CD4-positive, alpha-beta T cell treated with Interleukin-17A for 1 hour (primary cell): ENCODE measurements at regions not wholly inside any gene's neighbourhood (a gene's known extent, or its start where the extent isn't known, plus 50 kb on each side); places are given as distances from the start of the nearest gene placed in this dataset.
"Not testable (repeated sequence)": the region's sequence is repeated elsewhere in the genome, so short reads cannot be mapped to it uniquely, and the experiment has no call there.

ENCODE experiments used
- DNase-seq: peaks from one replicate; pipeline ENCODE4 v3.0.0-alpha.2; 2020

DNA sequence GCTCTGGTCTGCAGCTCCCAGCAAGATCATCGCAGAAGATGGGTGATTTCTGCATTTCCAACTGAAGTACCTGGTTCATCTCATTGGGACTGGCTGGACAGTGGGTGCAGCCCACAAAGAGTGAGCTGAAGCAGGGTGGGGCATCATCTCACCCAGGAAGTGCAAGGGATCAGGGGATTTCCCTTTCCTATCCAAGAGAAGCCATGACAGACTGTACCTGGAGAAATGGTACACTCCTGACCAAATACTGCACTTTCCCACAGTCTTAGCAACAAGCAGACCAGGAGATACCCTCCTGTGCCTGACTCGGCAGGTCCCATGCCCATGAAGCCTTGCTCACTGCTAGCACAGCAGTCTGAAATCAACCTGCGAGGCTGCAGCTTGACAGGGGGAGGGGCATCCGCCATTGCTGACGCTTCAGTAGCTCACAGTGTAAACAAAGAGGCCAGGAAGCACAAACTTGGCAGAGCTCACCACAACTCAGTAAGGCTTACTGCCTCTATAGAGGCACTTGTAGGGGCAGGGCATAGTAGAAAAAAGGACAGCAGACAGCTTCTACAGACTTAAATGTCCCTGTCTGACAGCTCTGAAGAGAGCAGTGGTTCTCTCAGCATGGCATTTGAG lies 60.5 kb downstream of the AREG start:
- not testable (repeated sequence) for DNase-seq

DNA sequence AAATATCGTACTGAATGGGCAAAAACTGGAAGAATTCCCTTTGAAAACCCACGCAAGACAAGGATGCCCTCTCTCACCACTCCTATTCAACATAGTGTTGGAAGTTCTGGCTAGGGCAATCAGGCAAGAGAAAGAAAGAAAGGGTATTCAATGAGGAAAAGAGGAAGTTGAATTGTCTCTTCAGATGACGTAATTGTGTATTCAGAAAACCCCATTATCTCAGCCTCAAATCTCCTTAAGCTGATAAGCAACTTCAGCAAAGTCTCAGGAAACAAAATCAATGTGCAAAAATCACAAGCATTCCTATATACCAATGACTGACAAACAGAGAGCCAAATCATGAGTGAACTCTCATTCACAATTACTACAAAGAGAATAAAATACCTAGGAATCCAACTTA lies 64.4 kb downstream of the AREG start:
- not testable (repeated sequence) for DNase-seq

DNA sequence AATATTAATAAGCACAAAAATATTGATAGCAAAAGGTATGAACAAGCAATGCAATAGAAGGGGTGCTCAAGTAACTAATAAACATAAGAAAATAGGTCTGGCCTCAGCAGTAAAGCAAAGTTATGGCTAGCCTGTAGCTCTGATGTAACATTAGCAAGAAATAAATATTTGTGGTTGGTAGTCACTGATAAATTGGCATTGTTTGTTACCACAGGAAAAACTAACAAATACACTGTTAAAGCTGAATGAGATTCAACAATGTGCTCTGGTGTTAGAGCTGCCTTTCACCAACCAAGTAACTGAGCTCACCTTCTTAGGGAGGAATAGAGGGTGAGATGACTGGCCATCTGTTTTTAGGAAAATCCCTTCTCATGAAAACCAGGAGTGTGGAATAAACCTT lies 71.4 kb downstream of the AREG start:
- no peak for DNase-seq

DNA sequence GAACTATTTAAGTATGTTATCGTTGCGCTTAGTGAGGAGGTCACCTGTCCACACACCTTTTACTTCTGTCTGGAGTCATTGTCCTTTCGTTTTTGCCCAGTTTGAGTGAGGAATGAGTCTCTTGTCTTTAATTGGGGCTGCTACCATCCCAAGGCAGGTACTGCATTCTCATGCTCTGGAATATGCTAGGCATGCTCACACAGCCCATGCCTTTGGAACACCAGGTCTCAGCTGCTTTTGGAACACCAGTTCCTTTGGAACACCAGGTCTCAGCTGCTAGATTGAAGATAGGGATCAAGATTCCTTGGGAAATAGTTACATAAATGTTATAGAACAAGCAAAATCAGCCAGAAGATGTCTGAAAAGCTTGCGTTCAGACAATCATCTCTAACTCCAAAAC lies 73.1 kb downstream of the AREG start:
- no peak for DNase-seq

DNA sequence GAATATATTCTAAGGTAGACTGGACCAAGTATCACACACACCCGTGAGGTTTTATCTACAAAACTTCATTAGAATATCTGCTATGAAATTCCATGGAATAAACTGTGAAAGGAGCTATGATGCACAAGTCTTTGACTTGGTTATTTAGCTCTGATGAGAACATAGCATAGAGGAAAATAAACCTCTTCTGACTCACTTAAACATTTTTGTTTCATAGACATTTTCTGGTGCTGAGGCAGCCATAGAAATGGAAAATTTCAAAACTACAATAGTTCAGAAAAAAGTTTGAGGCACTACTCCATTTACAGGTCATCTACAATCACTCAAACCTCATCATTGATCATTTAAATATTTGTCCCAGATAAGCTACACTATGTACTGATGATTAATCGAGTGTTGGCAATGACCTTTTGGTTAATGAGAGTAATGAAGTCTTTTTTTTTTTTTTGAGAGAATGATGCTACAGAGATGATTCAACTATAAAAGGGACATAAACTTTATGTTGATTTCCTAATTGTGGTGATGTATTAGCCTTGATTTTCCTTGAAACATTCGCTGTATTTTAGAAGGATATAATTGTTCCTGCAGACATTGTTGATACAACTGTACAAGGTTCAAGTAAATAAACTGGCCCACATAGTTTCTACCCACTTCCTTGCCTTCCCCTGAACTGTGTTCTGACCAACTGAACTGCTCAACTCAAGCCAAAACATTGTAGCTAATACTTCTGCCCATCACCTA lies 77.5 kb downstream of the AREG start:
- no peak for DNase-seq

DNA sequence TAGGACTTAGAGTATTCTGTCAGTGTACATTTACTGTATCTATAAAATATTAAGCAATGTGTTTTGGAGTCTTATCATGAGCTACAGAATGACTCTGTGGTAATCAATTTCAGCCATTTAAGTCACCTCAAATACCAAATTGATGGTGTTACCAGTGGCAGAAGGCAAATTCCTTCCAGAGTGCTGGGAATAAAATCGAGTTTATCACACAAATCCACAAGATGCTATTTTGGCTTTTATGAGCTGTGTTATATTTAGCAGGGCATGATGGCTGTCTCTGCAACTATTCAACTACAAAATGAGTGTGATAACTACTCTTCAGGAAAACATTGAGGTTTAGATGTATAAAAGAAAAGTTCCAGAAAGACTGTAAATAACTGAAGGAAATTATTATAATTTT lies 78.2 kb downstream of the AREG start:
- DNase-seq: no peak

DNA sequence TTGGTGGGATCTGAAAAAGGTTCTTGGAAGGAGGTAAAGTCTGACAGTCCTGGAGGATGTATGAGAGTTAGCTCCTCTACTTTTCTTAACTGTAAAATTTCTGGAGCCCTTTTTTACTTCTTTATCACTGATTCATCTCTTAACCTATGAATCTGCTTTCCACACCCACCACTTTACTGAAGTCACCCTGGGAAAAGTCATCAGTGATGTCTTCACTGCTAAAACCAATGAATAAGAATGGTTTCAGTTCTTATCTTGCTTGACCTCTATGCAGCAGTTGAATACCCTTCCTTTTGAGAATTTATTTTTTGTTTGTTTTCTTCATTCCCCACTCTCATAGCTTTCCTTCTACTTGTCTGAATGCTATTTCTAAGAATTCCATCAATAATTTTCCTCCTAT lies 80.0 kb downstream of the AREG start:
- no peak for DNase-seq

DNA sequence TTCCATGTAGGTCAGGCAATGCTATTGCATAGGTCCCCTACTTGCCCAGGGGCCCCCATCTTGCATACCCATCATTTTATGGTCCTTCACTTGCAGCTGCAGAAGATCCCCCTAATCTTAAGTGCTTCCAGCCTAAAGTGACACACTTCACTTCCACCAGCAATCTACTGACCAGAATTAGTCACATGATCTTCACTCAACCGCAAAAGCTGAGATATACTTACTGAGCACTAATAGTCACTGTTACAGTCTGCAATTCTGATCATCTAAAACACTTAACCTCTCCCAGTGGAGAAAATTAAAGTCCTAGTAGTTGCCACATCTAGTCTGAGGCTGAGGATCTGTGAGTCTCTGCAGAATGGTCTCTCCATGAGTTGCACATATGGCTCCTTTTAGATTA lies 82.1 kb downstream of the AREG start:
- DNase-seq: no peak

DNA sequence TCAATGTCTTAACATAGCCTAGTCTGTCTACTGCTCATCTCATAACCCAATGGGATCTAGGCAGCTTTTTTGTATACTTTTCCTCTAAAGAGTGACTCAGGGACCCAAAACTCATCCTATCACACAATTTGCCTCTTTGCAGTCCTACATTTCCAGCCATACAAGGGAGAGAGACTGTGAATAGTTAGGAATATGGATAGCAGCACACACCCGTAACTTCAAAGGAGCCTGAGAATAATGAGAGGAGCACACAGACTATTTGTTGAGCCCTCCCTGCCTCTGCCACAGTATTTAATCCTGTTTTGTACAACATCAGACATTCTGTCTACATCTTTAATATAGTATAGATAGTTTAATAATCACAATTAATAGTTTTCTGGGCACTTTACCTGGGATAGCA lies 83.2 kb downstream of the AREG start:
- DNase-seq: no peak

DNA sequence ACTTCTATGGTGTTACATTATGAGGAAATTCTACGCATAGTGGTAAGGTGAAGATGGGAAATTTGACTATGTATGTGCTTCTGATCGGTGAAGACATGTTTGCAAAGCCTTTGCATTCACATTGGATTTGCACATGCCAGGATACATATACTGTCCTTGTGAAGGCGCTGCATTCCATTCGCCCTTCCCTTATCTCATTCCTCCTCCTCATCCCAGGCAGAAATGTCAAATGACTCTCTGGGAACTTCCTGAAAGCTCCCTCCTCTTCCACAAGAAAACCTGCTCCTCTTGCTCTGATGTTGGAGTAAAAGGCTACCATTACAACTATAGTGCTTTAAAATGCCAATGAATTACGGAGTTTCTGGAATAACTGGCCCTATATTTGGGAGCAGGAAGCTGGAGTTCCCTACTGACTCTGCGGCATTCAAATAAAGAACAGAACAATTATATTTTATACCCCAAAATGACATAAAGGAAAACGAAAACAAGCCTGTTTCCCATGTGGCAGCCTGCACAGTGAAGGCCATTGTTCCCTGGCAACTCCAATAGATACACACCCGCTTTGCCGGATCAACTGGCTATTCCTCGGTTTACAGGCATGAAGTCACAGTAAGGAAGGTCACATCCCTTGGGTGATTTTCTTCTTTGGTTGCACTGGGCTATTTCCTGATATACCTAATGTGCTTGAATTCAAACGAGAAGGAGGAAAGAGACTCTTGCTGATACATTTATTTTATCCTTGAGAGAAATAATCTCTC lies 84.5 kb downstream of the AREG start:
- DNase-seq: no peak

DNA sequence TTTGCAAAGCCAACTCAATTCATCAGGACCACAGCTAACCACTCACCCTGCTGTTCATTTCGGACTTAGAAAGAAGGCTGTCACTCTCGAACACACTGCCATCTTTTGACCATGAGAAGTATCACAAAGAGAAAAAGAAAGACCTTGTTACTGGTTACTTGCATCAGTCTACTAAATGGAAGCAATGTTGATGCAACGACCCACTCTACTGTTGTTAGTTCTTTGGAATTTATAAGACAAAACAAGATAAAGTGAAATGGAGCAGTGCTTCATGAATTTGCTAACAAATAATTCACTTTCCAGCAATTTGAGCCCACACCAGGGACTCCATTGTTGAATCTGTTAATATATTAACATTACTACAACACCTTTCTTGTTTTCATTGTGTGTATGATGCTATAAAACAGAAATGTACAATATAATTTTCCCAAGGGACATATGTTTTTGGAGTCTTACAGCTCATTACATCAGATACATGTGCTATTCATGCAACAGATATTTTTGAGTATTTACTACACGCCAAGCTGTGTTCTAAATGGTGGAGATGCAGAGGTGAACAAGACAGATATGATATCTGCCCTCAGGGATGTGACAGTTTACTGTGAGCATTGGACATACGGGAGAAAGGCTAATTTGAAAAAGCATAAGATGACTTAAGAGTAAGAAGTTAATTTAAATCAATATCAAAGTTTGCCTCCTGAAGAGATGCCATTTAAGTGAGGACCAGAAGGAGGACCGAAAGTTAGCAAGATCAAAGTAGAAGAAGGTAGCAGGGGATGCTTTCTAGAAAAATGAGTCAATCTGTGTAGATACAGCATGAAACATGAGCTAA lies 87.2 kb downstream of the AREG start:
- peak; percentile 39 for DNase-seq

DNA sequence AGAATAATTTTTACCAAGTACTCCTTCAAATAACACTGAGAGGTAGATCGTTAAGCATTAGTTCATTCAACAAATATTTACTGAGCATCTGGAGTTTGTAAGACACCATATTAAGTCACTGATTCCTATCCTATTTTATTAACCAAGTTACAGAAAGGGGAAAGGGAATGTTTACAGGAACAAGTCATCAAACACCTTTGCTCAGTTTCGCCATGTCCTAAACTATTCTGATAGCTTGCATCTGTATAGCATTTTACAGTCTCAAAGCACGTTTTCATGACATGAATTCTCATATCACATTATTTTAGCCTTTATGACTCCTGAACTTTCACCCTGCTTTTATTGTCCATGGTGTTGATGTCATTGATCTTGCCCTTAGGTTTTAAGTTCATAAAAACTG lies 89.2 kb downstream of the AREG start:
- DNase-seq: no peak

DNA sequence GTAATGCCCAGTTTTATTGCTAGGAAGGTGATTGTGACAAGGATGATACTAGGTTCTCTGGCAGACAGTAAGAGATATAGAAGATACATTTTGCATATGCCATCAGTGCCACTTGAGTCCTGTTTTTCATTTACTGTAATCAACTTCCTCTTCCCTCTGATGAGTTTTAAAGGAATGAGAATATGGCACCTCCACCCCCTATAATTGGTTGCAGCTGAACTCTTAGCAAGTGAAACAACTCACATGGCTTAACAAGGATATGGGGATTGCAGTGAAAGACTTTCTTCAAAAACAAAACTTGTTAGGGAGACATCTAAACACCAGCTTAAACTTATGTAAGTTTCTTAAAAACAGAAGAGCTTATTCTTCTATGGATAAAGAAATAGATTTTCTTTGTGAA lies 90.0 kb downstream of the AREG start:
- DNase-seq: no peak

DNA sequence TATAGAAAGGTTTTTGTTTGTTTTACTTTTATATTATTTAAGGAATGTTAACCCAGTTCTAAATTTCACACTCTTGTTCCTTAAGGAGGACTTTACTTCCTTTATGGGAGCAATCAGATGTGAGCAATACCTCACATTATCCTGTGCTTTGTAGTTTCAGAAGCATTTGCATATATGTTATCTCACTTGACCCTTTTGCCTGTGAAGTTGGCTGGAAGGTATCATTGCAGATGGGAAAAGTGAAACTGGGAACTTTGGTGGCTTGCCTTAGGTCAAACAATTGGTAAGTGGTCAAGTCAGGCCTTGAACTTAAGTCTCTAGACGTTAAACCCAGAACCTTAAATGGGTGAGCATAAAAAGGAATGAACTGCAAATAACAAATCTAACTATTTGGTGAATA lies 90.6 kb downstream of the AREG start:
- DNase-seq: no peak

DNA sequence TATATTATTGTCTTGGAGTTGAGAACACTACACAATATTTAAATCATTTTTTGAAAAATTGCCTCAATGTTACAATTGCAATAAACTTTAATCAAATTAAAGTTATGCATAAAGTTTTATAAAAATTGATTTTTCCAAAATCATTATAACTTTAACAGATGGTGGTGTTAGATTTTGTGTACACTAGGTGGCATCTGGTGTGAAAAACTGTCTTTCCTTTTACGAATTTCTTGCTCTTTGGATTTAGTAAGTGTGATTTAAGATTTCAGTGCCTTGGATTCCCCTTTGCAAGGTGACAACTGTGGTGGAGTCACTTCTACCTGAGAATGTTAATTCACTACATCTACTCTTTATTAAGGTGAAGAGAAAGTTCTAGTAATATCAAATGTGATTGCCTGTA lies 91.6 kb downstream of the AREG start:
- DNase-seq: no peak

DNA sequence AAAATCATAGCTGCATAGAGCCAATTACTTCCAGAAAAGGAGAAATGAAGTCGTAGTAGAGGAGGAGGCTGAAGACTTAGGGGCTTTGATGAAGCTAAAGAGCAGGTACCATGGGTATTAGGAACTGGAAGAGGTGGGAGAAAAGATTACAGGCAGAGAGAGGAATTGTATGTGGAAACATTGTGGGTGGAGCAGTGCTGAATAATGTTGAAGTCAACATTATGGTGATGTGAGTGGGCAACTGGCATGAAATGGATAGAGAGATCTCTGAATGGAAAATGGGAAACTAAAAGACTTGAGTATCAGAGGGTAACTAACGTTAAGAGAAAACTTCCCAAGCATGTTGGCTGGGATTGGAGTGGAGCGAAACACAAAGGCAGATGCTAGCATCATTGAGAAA lies 92.5 kb downstream of the AREG start:
- DNase-seq: no peak

DNA sequence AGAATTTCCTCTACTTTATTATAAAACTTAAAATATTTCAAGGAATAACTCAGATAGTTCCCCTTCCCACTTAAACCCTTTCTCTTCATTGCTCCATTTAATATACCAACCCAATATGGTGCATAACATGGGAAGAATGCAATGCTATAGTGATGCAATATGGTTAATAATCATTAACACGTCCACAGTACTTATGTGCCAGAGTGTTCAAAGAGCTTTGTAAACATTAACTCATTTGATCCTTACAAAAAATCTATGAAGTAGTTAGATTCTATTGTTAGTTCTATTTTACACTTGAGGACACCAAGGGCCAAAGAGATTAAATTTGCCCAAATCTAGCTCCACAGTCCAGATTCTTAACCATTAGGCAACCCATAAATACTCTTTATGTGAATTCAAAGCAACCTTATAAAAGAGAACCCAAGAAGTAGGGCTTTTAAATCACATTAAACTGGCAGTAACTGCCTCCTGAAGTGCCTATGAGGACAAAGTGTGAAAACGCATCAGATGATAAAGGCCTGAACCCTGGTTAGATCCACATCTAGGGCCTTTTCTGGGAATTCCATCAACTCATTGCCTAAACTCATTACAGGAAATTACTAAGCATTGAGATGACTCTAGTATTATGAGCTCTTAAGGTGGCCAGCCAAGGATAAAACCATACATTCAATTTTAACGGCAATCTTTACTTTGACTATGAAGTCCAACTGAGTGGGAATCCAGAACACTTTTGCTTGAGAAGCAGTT lies 94.3 kb downstream of the AREG start:
- DNase-seq: no peak

DNA sequence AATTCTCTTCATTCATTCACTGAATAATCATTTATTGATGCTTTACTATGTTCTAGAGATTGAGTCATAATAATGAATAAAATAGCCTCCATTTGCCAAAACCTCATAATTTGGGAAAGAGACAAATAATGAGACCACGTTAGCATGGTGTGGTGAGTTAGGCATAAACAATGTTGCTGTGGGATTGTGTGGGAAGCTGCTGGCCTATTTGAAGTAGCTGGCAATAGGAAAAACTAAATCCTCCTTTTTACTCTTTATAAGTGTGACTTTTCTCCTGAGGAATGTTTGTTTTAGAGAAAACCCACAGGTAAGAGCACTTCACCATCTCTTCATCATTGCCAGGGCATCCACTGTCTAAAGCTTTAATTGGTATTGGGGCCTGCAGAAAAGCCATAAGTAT lies 95.3 kb downstream of the AREG start:
- DNase-seq: no peak

DNA sequence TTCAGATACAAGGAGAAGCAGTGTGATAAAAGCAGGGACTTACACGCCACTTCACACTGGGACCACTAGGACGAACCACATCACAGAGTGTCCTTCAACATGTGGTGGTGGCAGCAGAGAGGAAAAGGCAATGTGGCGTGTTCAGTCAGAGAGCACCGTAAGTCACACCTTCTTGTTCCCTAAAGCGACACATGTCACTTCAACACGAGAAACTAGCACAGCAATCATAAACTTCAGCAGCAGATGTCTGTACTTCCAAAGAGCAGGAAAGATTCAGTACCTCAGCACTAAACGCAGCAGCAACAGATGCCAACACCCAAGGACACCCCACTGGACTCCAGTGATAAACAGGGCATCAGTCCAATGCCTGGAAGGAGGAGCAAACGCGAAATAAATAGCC lies 96.7 kb downstream of the AREG start:
- no peak for DNase-seq

DNA sequence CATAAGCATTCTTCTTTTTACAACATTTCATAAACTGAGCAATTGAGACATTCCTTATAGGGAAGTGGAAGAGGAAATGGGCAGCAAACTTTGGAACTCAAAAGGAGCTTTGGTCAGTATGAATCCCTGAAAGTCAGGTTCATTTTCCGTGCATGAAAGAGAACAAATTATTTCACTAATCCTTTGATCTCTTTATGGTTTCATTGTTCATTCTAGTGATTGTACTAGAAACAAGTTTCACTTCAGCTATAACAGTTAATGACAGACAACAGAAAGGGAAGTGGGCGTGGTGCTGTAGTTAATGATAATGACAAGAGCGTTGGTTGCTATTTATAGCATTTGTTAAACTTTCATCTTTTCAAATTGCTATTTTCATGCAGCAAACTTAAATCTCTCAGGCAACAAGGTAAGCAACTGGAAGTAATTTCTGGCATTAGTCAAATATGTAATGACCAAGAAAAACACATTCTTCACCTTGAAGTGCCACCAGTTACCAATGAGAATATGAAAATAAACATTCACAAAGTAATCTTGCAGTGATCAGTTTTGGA lies 98.4 kb downstream of the AREG start:
- DNase-seq: peak; percentile 17

DNA sequence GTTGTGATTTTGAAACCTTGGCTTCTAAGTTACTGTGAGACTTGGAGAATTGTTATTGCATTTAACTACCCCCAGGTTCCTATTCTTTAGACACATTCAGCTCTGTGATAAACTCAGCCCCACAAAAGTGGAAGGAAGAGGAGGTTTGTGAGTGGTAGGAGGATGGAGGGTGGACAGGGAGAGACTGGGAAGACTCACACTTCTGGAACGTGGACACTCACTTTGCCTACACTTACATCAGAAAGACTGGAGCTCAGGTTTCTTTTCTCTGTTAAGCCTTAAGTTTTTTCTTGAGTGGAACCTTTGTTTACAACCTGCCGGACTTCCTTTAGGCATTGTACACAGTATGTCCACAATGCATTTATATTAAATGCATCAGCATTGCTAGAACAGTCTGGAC lies 99.0 kb downstream of the AREG start:
- no peak for DNase-seq

DNA sequence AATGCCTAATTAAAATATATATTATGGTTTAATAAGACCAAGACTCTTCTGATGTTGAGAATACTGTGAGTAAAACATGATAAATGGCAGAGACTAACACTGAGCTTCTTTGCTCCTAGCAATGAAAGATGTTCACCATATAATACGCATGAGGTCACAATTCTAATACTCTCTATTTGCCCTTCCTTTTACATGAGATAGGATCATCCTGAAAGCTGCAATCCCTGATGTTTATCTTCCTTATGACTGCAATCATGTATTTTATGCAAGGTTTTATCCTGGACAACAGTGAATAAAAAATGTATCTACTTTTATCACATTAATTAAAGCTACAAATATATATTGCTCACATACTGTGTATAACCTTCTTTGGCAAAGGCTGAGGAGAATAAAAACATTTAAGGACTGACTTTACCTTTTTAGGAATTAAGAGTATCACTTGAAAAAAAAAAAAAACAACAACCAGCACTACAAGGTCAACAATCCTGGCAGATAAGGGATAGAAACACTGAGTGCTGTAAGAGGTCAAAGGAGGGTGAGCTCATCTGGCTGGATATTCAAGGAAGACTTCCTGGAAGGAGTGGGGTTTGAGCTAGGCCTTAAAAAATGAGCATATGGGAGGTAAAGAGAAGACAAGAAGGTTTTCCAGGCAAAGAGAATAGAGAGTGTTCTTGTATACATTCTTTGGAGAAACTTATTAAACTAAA lies 99.9 kb downstream of the AREG start:
- DNase-seq: no peak
